ENCODE measurements at regions not wholly inside any gene's neighbourhood (a gene's known extent, or its start where the extent isn't known, plus 50 kb on each side); places are given as distances from the start of the nearest gene placed in this dataset.

- POLR2A ChIA-PET, result no interaction called here
- intact Hi-C loops (cut with micrococcal nuclease; ENCODE audit: unreplicated experiment), result no loop called here
Observed at GRCh38 chr13:111992911-111993310, 74.0 kb upstream of the SOX1 start.

More at GRCh38 chr13:111992911-111993310, 74.0 kb upstream of the SOX1 start:
- H3K4me2 ChIP-seq (ENCODE audit: control insufficient read depth, insufficient read depth), result no peak overlapping the region
- H3K27me3 ChIP-seq (replicated peaks in 1 of 2; ENCODE audit: control insufficient read depth in 2 of 2, insufficient read depth in 2 of 2, low read length in 1 of 2), result no peaks in the 10 kb centered on the region
- no peak overlapping the region for H2AFZ ChIP-seq (ENCODE audit: control insufficient read depth, low read depth, low read length)
- ChIA-PET SMC1A (ENCODE audit: uncharacterized antibody, unreplicated experiment) (no interaction called here), RAD21 (ENCODE audit: unreplicated experiment) (no interaction called here), CTCF (no interaction called here)
- no peak for ATAC-seq
- no peaks in the 10 kb centered on the region for H3K79me2 ChIP-seq (ENCODE audit: control insufficient read depth, insufficient read depth, low read length)
- BruUV-seq (replicated peaks), result no TSS peak
- TF ChIP-seq, protein P1, sequence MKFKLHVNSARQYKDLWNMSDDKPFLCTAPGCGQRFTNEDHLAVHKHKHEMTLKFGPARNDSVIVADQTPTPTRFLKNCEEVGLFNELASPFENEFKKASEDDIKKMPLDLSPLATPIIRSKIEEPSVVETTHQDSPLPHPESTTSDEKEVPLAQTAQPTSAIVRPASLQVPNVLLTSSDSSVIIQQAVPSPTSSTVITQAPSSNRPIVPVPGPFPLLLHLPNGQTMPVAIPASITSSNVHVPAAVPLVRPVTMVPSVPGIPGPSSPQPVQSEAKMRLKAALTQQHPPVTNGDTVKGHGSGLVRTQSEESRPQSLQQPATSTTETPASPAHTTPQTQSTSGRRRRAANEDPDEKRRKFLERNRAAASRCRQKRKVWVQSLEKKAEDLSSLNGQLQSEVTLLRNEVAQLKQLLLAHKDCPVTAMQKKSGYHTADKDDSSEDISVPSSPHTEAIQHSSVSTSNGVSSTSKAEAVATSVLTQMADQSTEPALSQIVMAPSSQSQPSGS (IDR thresholded peaks at IDR 0.05; ENCODE audit: low read length), result no peak
- TF ChIP-seq MYB (IDR thresholded peaks at IDR 0.05; ENCODE audit: borderline replicate concordance, low read depth, low read length), result no peak
- no peak for TF ChIP-seq NR2F1 (conservative IDR thresholded peaks at IDR 0.05)
- no peak for TF ChIP-seq RAD21 (IDR thresholded peaks at IDR 0.05; ENCODE audit: insufficient read depth, low read depth, low read length)
- no peak for TF ChIP-seq ZNF592 (IDR thresholded peaks at IDR 0.05)
- TF ChIP-seq ETV6 (conservative IDR thresholded peaks at IDR 0.05 in 1 of 2, IDR thresholded peaks at IDR 0.05 in 1 of 2; ENCODE audit: borderline replicate concordance in 1 of 2, low read depth in 1 of 2), result no peak
- no peak for TF ChIP-seq ZBTB33 (IDR thresholded peaks at IDR 0.05)
- no peak for TF ChIP-seq RAD51 (IDR thresholded peaks at IDR 0.05)
- TF ChIP-seq NFYA (IDR thresholded peaks at IDR 0.05; ENCODE audit: borderline replicate concordance, low read depth, low read length), result no peak
- no peak for TF ChIP-seq YBX1 (IDR thresholded peaks at IDR 0.05)
- TF ChIP-seq CBX5 (IDR thresholded peaks at IDR 0.05; ENCODE audit: low read depth), result no peak
- no peak for TF ChIP-seq ASH2L (IDR thresholded peaks at IDR 0.05; ENCODE audit: borderline replicate concordance, low read depth)
- TF ChIP-seq NFIC (IDR thresholded peaks at IDR 0.05; ENCODE audit: low read depth, low read length), result no peak
- TF ChIP-seq LARP7 (IDR thresholded peaks at IDR 0.05), result no peak
- no peak for TF ChIP-seq HCFC1 (IDR thresholded peaks at IDR 0.05; ENCODE audit: low read length)
- H3K9ac ChIP-seq (ENCODE audit: control insufficient read depth, insufficient read depth, low read length), result no peak overlapping the region
- H3K9me3 ChIP-seq (replicated peaks; ENCODE audit: control insufficient read depth, insufficient read depth, low read length), result no peaks in the 10 kb centered on the region; the same call in 2 of the 3 replicates
- FAIRE-seq, result no peak
- H3K27ac ChIP-seq (ENCODE audit: control insufficient read depth, insufficient read depth), result no peak overlapping the region
- H3K4me1 ChIP-seq (ENCODE audit: control insufficient read depth, insufficient read depth, low read length), result no peaks in the 10 kb centered on the region
- in situ Hi-C loops (cut with MboI), result no loop called here
- no peaks in the 10 kb centered on the region for H3K36me3 ChIP-seq (ENCODE audit: control insufficient read depth in 2 of 2, insufficient read depth in 2 of 2, low read length in 1 of 2)
- no peaks in the 10 kb centered on the region for H4K20me1 ChIP-seq (ENCODE audit: control insufficient read depth, insufficient read depth)
- no peak overlapping the region for H3K4me3 ChIP-seq
- no peak for DNase-seq (ENCODE audit: low read depth, low spot score)

All from GM12878 (cell line).